ENCODE measurements at regions not wholly inside any gene's neighbourhood (a gene's known extent, or its start where the extent isn't known, plus 50 kb on each side); places are given as distances from the start of the nearest gene placed in this dataset.

DNA sequence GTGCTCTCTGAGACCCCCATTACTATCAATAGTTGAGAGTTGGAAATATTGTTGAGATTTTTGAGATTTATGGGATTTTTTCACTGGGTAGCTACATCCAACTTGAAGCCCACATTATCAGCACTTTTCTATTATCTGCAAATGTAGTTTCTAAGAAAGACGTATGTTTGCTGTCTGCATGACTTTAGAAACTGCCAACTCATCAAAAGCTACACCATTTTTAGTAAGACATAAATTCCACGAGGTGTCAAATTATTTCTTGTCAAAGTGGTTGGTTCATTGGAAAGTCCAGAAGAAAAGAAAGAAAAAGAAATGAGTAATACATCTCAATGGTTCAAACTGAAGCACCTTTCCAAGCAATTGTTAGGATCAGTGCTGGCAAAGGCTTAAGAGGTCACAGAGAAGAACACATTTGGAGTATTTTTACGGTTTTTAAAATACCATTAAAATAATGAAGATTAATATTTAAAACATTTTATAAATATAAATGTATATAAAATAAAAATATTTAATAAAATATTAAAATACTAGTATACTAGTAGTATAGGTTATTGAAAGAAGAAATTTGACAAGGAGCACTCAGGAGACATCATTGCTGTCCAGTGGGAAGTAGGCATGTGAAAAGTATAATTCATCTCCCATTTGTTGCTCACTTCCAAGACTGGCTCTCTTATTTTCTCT lies 463.5 kb downstream of the TAFA4 start:
- TF ChIP-seq, protein P1, sequence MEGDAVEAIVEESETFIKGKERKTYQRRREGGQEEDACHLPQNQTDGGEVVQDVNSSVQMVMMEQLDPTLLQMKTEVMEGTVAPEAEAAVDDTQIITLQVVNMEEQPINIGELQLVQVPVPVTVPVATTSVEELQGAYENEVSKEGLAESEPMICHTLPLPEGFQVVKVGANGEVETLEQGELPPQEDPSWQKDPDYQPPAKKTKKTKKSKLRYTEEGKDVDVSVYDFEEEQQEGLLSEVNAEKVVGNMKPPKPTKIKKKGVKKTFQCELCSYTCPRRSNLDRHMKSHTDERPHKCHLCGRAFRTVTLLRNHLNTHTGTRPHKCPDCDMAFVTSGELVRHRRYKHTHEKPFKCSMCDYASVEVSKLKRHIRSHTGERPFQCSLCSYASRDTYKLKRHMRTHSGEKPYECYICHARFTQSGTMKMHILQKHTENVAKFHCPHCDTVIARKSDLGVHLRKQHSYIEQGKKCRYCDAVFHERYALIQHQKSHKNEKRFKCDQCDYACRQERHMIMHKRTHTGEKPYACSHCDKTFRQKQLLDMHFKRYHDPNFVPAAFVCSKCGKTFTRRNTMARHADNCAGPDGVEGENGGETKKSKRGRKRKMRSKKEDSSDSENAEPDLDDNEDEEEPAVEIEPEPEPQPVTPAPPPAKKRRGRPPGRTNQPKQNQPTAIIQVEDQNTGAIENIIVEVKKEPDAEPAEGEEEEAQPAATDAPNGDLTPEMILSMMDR (conservative IDR thresholded peaks at IDR 0.05; ENCODE audit: low read depth, low read length) = no peak

DNA sequence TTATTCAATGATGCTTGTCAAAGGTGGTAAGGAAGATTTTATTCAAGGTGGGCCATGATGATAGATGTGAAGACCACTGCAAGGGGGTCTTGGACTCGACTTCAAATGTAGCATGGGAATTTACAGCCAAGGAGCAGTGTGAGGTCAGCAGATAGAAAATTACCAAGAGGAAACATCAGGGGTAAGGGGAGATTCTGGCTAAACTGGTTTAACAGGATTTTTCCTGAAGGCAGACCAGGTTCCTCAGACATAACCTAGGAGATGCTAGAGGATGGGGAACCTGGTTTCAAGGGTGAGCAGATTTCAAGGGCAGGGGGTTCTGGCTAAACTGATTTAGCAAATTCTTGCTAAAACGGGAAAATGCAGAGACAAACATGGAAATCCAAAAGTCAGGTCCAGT lies 464.9 kb downstream of the TAFA4 start:
- H3K4me3 ChIP-seq (ENCODE audit: low read depth, low read length) = no peak overlapping the region
- DNase-seq (ENCODE audit: low read depth) = no peak
- TF ChIP-seq, protein P1 (conservative IDR thresholded peaks at IDR 0.05; ENCODE audit: low read depth, low read length) = no peak

More for the DNA sequence above, 463.5 kb downstream of the TAFA4 start:
- no peak for DNase-seq (ENCODE audit: low read depth)
- no peak overlapping the region for H3K4me3 ChIP-seq (ENCODE audit: low read depth, low read length)

DNA sequence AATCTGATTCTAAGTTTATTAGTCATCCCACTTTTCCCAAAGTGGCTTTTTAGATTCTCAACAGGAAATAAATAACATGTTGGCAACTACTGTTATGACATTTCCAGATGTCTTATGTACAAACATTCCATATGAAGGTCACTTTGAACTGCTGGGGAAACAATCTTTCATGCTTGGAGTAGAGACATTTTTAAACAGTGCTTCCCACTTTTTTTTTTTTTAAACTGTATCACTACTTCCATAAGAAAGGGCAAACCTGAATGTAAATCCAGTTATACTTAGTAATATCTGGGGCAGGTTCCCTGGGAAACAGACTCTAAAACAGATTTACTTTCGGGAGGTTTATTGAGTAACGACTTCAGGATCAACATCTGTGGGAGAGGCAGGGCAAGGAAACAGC lies 473.8 kb downstream of the TAFA4 start:
- no peak for DNase-seq (ENCODE audit: low read depth)
- no peak overlapping the region for H3K4me3 ChIP-seq (ENCODE audit: low read depth, low read length)
- TF ChIP-seq, protein P1 (conservative IDR thresholded peaks at IDR 0.05; ENCODE audit: low read depth, low read length) = no peak

DNA sequence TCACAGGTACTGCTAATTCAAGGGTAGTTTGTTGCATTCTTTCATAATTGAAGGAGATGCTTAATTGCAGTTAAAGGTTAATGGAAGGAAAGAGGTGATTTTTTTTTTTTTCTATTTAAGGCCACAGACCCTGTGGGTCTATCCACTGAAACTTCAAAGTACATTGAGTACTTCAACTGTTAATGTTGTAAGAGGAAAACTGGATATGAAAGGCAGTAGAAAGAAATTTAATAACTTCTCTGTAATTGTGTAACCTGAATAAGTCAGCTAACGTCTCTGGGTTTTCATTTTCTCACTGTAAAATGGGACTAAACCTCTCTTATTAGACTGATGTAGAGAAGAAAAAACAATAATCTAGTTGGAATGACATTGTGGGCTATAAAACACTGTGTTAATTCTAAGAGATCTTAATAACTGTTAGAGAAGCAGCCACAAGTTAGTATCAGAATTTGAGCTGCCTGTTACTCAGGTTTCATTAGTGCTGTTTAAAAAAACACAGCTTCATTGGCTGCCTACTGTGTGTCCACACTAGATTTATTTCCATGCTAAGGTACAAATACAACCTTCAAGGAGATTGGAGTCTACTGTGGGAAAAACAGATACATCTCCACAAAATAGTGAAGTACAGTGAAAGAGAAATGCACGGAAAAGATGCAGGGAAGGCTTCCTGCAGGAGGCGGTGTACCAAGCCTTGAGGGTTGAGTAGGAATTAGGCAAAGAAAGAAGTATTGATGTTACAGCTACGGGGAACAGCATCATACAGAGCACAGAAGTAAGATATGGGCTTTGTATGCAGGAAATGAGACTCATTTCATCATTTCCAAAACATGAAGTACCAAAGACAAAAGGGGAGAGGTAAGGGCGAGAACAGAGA lies 483.6 kb downstream of the TAFA4 start:
- H3K4me3 ChIP-seq (ENCODE audit: low read depth, low read length) = no peak overlapping the region
- no peak for DNase-seq (ENCODE audit: low read depth)
- TF ChIP-seq, protein P1 (conservative IDR thresholded peaks at IDR 0.05; ENCODE audit: low read depth, low read length) = no peak

DNA sequence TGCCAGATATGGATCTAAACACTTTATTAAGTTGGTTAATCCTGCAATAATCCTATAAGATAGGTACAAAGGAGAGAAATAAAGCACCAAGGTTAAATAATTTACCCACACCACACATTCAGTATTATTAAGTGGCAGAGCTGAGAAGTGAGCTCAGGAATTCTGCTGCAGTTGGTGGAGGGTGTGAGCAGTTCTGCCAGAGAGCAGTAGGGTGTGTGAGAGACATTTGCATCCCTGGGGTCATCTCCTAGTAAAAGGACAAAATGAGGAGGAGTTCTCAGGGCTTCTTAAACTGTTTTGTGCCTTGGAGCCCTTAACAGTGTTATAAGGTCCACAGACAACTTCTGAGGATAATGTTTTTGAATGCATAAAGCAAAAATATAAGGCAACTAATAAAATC lies 484.5 kb downstream of the TAFA4 start:
- TF ChIP-seq, protein P1 (conservative IDR thresholded peaks at IDR 0.05; ENCODE audit: low read depth, low read length) = no peak

DNA sequence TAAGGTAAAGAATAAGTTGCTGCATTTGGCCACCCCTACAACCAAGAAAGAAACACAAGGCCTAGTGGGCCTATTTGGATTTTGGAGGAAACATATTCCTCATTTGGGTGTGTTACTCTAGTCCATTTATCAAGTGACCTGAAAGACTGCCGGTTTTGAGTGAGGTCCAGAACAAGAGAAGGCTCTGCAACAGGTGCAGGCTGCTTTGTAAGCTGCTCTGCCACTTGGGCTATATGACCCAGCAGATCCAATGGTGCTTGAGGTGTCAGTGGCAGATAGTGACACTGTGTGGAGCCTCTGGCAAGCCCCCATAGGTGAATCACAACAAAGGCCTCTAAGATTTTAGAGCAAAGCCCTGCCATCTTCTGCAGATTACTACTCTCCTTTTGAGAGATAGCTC lies 491.3 kb downstream of the TAFA4 start:
- DNase-seq (ENCODE audit: low read depth) = no peak
- no peak overlapping the region for H3K4me3 ChIP-seq (ENCODE audit: low read depth, low read length)
- TF ChIP-seq, protein P1 (conservative IDR thresholded peaks at IDR 0.05; ENCODE audit: low read depth, low read length) = no peak

More for the DNA sequence above, 484.5 kb downstream of the TAFA4 start:
- no peak for DNase-seq (ENCODE audit: low read depth)
- H3K4me3 ChIP-seq (ENCODE audit: low read depth, low read length) = no peak overlapping the region

Measured in choroid plexus epithelial cell (primary cell).